SKM-1 (cell line): ENCODE measurements at regions not wholly inside any gene's neighbourhood (a gene's known extent, or its start where the extent isn't known, plus 50 kb on each side); places are given as distances from the start of the nearest gene placed in this dataset.

Source experiments
- DNase-seq: peaks from one replicate; lab custom pipeline; 2025; ENCODE audit not compliant: unreplicated experiment; lab: John Stamatoyannopoulos, UW

DNA sequence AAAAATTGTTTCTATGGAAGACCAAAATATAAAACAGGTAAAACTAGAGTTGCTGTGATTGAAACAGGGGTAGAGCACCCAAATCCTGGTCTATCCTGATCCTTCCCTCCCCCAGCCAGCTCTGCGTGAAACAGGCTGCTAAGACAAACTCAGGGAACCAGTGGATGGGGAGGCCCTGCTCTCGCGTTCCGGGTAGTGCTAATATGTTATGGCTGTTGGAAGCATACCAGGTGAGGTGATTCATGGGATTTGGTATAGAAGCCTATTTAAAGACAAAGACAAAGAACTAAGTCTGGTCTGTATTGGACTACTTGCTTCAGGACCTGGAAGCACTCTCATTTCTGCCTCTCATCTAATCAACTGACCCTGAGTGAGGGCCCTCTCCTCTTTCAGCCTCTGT, 63.0 kb upstream of the CCBE1 start:
- DNase-seq: no peak

GRCh38 chr18:59758837-59759236, 61.6 kb upstream of the CCBE1 start:
- no peak for DNase-seq

- no peak for DNase-seq
Measured at GRCh38 chr18:59758106-59758505, 60.9 kb upstream of the CCBE1 start.

GRCh38 chr18:59752666-59753065, 55.4 kb upstream of the CCBE1 start:
- DNase-seq: no peak

DNA sequence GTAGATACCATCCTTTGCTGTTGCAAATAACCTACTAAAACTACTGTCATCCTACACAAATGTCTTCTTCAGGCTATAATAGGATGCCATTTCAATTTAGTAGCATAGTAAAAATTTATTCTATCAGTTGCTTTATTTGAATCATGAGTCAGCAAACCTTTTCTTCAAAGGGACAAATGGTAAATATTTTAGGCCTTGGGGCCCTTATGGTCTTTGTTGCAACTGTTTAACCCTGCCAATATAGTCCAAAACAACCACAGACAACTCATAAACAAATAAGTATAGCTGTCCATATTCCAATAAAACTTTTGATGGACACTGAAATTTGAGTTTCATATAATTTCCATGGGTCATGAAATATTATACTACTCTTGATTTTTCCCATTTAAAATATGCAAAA, 54.0 kb upstream of the CCBE1 start:
- DNase-seq: no peak

DNA sequence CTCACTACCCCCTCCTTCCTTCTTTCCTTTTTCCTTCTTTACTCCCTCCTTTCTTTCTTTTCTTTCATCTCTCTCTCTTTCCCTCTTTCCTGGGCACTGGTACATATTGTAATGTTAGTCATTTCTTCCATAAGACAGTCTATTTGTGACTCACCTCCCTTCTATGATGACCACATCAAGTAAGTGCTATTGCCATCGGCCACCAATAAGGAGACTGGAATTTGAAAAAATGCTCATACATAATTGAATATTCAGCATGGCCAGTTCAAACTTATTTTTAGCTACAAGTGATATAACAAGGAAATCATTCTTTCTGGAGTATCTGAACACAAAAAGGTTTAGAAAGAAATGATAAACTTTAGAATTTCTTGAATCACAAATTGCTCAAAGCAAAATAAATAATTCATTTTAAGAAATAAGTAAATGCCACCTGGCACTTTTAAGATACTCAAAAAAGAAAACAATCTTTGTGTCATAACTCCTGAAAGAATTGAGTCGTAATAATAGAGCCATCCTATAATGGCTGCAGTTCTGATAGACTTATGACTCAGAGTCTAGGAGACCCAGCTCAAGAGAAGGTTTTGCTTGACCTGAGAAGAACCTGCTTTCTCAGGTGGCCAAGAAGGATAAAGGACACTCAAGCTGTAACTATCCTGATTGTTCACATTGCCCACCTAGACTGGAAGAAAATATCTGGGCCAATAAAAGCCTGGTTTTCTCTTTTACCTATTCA, 51.6 kb upstream of the CCBE1 start:
- no peak for DNase-seq
